K562 (cell line): ENCODE measurements at regions not wholly inside any gene's neighbourhood (a gene's known extent, or its start where the extent isn't known, plus 50 kb on each side); places are given as distances from the start of the nearest gene placed in this dataset.

Experiments used
- ATAC-seq: fragments of 200-7000 bp; cut with Tn5 transposase; 3 replicates; pipeline ENCODE4 v1.9.1; 2020; ENCODE audit warnings: moderate library complexity
- BruUV-seq: library from RNA; stranded (reverse); fragments of 400-500 nt; replicated peaks from 2 replicates; lab custom pipeline; 2021; lab: Mats Ljungman, UMichigan
- CTCF ChIA-PET: fragments of 300-600 bp; formaldehyde crosslinking; extraction: SDS; loops from one replicate; lab custom pipeline; 2021; ENCODE audit warnings: low intra/inter-chr PET ratio; lab: Yijun Ruan, JAX
- POLR2A ChIA-PET: fragments of 300-600, 350-650 bp; sonication (Branson Sonifier 250); formaldehyde crosslinking; extraction: SDS; loops from one replicate; lab custom pipeline; 2021; ENCODE audit warnings: antibody characterized with exemption, inconsistent platforms; lab: Yijun Ruan, JAX
- DNase-seq, 4 experiments: peaks; one replicate each; pipeline versions ENCODE4 v3.0.0 to v3.0.0-alpha.2; 2011 to 2018; ENCODE audit warnings: low spot score in 3 of 4, mixed read lengths in 3 of 4; ENCODE audit errors: extremely low read depth in 1 of 4
- FAIRE-seq: peaks from 2 replicates; lab custom pipeline; 2011; peaks lifted over from hg19 to GRCh38; lab: Jason Lieb, UNC
- H2AFZ ChIP-seq: 2 replicates; pipeline ENCODE4 v1.6.0; 2011; ENCODE audit warnings: low read depth, low read length, control low read depth, inconsistent platforms
- H3K27ac ChIP-seq: fragments of 200-600 bp; 3 replicates; pipeline ENCODE4 v1.8.0; 2011; ENCODE audit warnings: low read depth, mild to moderate bottlenecking, control low read depth, inconsistent platforms, low read length, moderate library complexity, mixed read lengths; ENCODE audit errors: extremely low read depth
- H3K27me3 ChIP-seq, 2 experiments: fragments of 300-600 bp in 1 of 2; 2 replicates in 1 of 2; 3 replicates in 1 of 2; pipeline versions ENCODE4 v1.6.0 to v1.8.0; 2011; ENCODE audit warnings: inconsistent platforms in 2 of 2, low read length in 2 of 2, mild to moderate bottlenecking in 1 of 2, mixed read lengths in 1 of 2, moderate library complexity in 1 of 2; ENCODE audit not compliant: control insufficient read depth in 2 of 2, insufficient read depth in 2 of 2
- H3K36me3 ChIP-seq: fragments of 300-600 bp; 3 replicates; pipeline ENCODE4 v1.8.0; 2011; ENCODE audit warnings: mild to moderate bottlenecking, low read length, inconsistent platforms; ENCODE audit not compliant: control insufficient read depth, insufficient read depth
- H3K4me1 ChIP-seq, 2 experiments: fragments of 200-600 bp in 1 of 2; replicated peaks in 1 of 2; 2 replicates in 1 of 2; 3 replicates in 1 of 2; pipeline versions ENCODE4 v1.5.1 to v1.8.0; 2011; ENCODE audit warnings: inconsistent platforms in 2 of 2, low read length in 2 of 2, mild to moderate bottlenecking in 1 of 2, mixed read lengths in 1 of 2, moderate library complexity in 1 of 2; ENCODE audit not compliant: control insufficient read depth in 2 of 2, insufficient read depth in 2 of 2
- H3K4me2 ChIP-seq: 2 replicates; pipeline ENCODE4 v1.6.1; 2011; ENCODE audit warnings: low read length, control low read depth, inconsistent platforms, mixed read lengths; ENCODE audit not compliant: insufficient read depth
- H3K4me3 ChIP-seq: fragments of 200-600 bp; sonication (generic), shearing (Covaris generic); 2 replicates; pipeline ENCODE4 v1.5.1; 2016; ENCODE audit warnings: control low read depth, inconsistent platforms
- H3K79me2 ChIP-seq: fragments of 200-600 bp; 3 replicates; pipeline ENCODE4 v1.8.0; 2011; ENCODE audit warnings: low read length, inconsistent platforms; ENCODE audit not compliant: control insufficient read depth, insufficient read depth
- H3K9ac ChIP-seq, 2 experiments: 2 replicates each; pipeline versions ENCODE4 v1.6.0 to v1.6.1; 2011; ENCODE audit warnings: low read depth in 2 of 2, low read length in 2 of 2, control low read depth in 1 of 2, inconsistent platforms in 1 of 2, mild to moderate bottlenecking in 1 of 2, mixed read lengths in 1 of 2; ENCODE audit not compliant: insufficient read depth in 1 of 2
- H3K9me1 ChIP-seq: one replicate; pipeline ENCODE4 v1.6.0; 2011; ENCODE audit warnings: inconsistent platforms, mild to moderate bottlenecking, low read length, moderate library complexity; ENCODE audit not compliant: control insufficient read depth, insufficient read depth
- H3K9me3 ChIP-seq: replicated peaks from 2 replicates; pipeline ENCODE4 v1.5.1; 2011; ENCODE audit warnings: low read depth, low read length, inconsistent platforms; ENCODE audit not compliant: control insufficient read depth, insufficient read depth
- H4K20me1 ChIP-seq: replicated peaks from 2 replicates; pipeline ENCODE4 v1.6.1; 2011; ENCODE audit warnings: low read length, inconsistent platforms, mixed read lengths; ENCODE audit not compliant: control insufficient read depth, insufficient read depth
- BHLHE40 ChIP-seq: IDR thresholded peaks from 2 replicates; pipeline ENCODE4 v1.6.1; 2011; ENCODE audit warnings: low read length, improper control_type of control experiment
- FUS ChIP-seq: fragments of 200-400 bp; formaldehyde crosslinking; optimal IDR thresholded peaks from 2 replicates; pipeline ENCODE3; 2017; ENCODE audit warnings: low read depth, low read length
- HNRNPK ChIP-seq: fragments of 200-400 bp; formaldehyde crosslinking; IDR thresholded peaks from one replicate; pipeline ENCODE4 v1.6.1; 2018; ENCODE audit warnings: mild to moderate bottlenecking, low read depth, low read length; ENCODE audit not compliant: poor library complexity, severe bottlenecking
- NFIX ChIP-seq: fragments of 250-450 bp; sonication (Bioruptor Pico); IDR thresholded peaks from 2 replicates; pipeline ENCODE4 v1.4.0; 2020; ENCODE audit warnings: low read depth, mild to moderate bottlenecking, moderate library complexity
- ZNF174 ChIP-seq: fragments of 250-450 bp; sonication (Bioruptor Pico); IDR thresholded peaks from 2 replicates; pipeline ENCODE4 v1.4.0; 2020; ENCODE audit warnings: mild to moderate bottlenecking
- ZNF316 ChIP-seq: fragments of 450-650 bp; IDR thresholded peaks from 2 replicates; pipeline ENCODE4 v1.6.1; 2016
- whole genome bisulfite sequencing: fragments of 100-300 bp; shearing (Covaris generic); methylation state at CpG from one replicate; pipeline ENCODE4 v1.1.6; 2016; ENCODE audit warnings: low coverage, mixed read lengths; ENCODE audit not compliant: insufficient coverage; ENCODE audit errors: missing lambda C conversion rate; 5-methylcytosine and 5-hydroxymethylcytosine counted together
- in situ Hi-C: fragments of 300-500 bp; cut with MboI; formaldehyde crosslinking; loops from 4 replicates; pipeline ENCODE4 v1.15.0; 2018; ENCODE audit warnings: inconsistent platforms, mixed read lengths
- intact Hi-C: fragments of 100-400 bp; cut with micrococcal nuclease; formaldehyde crosslinking; loops from 2 replicates; pipeline ENCODE4 v1.14.2; 2022

GRCh38 chr3:106371221-106371970 lies 502.6 kb upstream of the CBLB start:
- ATAC-seq (no peak), DNase-seq (no peak), FAIRE-seq (no peak)
- CTCF ChIA-PET, result no interaction called here
- H3K79me2 ChIP-seq, result no peaks in the 10 kb centered on the region
- H3K9me3 ChIP-seq, result no peaks in the 10 kb centered on the region
- POLR2A ChIA-PET, result interaction anchor here (0.6 kb wide), 1 partner anchor 1333 kb away, joined by 3 read pairs; no protein-coding TSS in a partner anchor
- no peak overlapping the region for H2AFZ ChIP-seq
- BruUV-seq, result no TSS peak
- H3K27ac ChIP-seq, result no peak overlapping the region
- WGBS, result 2% methylated on average over 10 of the region's 10 CpGs
- intact Hi-C loops, result no loop called here
- peak; percentile 41 for TF ChIP-seq ZNF316
- no peak for TF ChIP-seq ZNF174 (CRISPR knock-in tag)
- TF ChIP-seq FUS, result no peak
- TF ChIP-seq NFIX (CRISPR knock-in tag), result no peak
- TF ChIP-seq HNRNPK, result no peak
- no peak for TF ChIP-seq BHLHE40
- in situ Hi-C loops, result no loop called here
- no peaks in the 10 kb centered on the region for H3K4me1 ChIP-seq
- H3K36me3 ChIP-seq, result no peaks in the 10 kb centered on the region
- no peaks in the 10 kb centered on the region for H3K27me3 ChIP-seq
- no peak overlapping the region for H3K9ac ChIP-seq
- H3K4me3 ChIP-seq, result no peak overlapping the region
- no peaks in the 10 kb centered on the region for H3K9me1 ChIP-seq
- H3K4me2 ChIP-seq, result no peak overlapping the region
- H4K20me1 ChIP-seq, result no peaks in the 10 kb centered on the region
